AG04449 (cell line): ENCODE measurements at regions not wholly inside any gene's neighbourhood (a gene's known extent, or its start where the extent isn't known, plus 50 kb on each side); places are given as distances from the start of the nearest gene placed in this dataset.

Experiments
- CTCF ChIA-PET: fragments of 350-600 bp; formaldehyde crosslinking; extraction: SDS; loops from one replicate; lab custom pipeline; 2021; ENCODE audit warnings: antibody characterized with exemption; lab: Yijun Ruan, JAX
- POLR2A ChIA-PET: fragments of 400-600, 350-600 bp; formaldehyde crosslinking; extraction: SDS; loops from one replicate; lab custom pipeline; 2020; ENCODE audit warnings: antibody characterized with exemption, inconsistent platforms; lab: Yijun Ruan, JAX
- DNase-seq: peaks from one replicate; pipeline ENCODE4 v3.0.0-alpha.2; 2010; ENCODE audit warnings: low read depth, low spot score
- H3K4me3 ChIP-seq: 2 replicates; pipeline ENCODE4 v1.5.1; 2011; ENCODE audit warnings: low read depth, mild to moderate bottlenecking, control low read depth, low read length
- TF ChIP-seq, protein P1 (sequence below): IDR thresholded peaks from one replicate; pipeline ENCODE4 v1.5.1; 2011; ENCODE audit warnings: mild to moderate bottlenecking, moderate library complexity, low read length, control low read depth, inconsistent platforms; ENCODE audit not compliant: insufficient read depth; ENCODE audit errors: missing control alignments

DNA sequence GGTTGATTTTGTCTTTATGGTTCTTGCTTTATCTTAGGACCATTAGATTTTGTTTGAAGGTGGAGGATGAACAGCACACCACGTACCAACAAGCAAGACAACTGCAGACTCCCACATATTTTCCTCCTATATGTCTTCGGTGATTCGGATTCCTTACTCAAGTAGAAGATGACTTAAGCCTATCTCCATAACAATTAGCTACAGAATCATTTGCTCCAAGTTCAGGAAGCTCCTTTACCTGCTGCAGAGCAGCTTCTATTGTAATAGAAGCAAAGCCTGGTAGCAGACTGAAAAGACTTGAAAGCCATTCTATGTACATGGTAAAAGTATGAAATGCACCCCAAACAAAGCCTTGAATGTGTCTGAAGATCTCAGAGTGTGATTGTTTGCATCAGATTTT lies 229.0 kb downstream of the SOX2 start:
- TF ChIP-seq, protein P1, sequence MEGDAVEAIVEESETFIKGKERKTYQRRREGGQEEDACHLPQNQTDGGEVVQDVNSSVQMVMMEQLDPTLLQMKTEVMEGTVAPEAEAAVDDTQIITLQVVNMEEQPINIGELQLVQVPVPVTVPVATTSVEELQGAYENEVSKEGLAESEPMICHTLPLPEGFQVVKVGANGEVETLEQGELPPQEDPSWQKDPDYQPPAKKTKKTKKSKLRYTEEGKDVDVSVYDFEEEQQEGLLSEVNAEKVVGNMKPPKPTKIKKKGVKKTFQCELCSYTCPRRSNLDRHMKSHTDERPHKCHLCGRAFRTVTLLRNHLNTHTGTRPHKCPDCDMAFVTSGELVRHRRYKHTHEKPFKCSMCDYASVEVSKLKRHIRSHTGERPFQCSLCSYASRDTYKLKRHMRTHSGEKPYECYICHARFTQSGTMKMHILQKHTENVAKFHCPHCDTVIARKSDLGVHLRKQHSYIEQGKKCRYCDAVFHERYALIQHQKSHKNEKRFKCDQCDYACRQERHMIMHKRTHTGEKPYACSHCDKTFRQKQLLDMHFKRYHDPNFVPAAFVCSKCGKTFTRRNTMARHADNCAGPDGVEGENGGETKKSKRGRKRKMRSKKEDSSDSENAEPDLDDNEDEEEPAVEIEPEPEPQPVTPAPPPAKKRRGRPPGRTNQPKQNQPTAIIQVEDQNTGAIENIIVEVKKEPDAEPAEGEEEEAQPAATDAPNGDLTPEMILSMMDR = no peak
- ChIA-PET CTCF (no interaction called here), POLR2A (no interaction called here)
- no peak overlapping the region for H3K4me3 ChIP-seq
- DNase-seq = no peak

DNA sequence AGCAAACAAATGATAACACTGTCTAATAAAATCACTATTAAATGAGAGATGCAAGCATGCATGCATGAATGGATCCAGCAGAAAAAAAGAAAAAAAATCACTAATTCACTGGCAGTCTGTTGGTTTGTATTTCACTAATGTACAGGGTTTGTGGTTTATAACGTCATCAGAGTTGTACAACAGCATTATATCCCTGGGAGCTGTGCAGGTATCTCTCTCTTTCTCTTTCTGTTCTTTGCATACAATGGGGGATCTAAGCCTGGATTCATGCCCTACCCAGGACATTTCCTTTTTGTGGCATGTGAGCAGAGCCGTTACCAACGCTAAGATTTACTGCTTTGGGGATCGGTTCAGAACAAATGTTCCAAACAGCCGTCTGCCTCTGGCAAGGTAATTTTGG lies 229.5 kb downstream of the SOX2 start:
- POLR2A ChIA-PET = no interaction called here
- no peak overlapping the region for H3K4me3 ChIP-seq
- TF ChIP-seq, protein P1 = no peak
- DNase-seq = no peak
- CTCF ChIA-PET = no interaction called here

DNA sequence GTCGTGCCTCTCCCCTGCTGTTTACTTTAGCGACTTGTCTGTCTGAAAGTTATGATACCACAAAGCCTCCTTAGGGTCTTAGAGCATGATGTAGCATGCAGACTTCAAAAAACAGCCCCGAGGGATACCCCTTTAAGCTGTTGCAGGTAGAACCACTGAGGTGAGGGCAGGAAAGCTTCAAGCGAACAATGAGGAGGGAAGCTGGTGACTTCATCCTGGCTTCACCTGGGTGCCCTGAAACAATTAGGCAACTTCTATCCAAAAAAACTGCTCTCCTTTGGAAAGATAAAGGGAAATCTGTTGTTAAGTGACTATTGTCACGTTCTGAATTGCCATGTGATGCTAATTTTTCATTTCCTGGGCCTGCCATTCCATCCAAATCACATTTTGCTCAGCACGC lies 231.6 kb downstream of the SOX2 start:
- DNase-seq = no peak
- CTCF ChIA-PET = no interaction called here
- TF ChIP-seq, protein P1 = no peak
- POLR2A ChIA-PET = no interaction called here
- no peak overlapping the region for H3K4me3 ChIP-seq

DNA sequence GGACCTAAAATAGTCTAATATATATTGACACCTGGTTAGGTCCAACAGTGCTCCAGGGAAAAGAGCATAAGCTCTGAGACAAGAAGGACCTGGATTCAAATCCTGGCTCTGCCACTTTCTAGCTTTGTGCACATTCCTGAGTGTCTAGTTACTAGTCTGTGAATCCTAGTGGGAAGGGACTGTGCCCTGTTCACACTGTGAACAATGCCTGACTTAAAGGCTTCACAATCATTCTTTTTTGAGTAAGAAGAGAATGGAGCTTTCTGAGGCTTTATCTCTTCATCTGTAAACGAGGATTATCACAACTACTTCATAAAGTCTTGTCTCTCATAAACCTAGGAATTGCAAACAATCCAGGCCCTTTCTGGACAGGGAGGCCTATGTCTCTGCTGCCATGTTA lies 235.9 kb downstream of the SOX2 start:
- ChIA-PET POLR2A (no interaction called here), CTCF (no interaction called here)
- DNase-seq = no peak
- TF ChIP-seq, protein P1 = no peak
- H3K4me3 ChIP-seq = no peak overlapping the region

DNA sequence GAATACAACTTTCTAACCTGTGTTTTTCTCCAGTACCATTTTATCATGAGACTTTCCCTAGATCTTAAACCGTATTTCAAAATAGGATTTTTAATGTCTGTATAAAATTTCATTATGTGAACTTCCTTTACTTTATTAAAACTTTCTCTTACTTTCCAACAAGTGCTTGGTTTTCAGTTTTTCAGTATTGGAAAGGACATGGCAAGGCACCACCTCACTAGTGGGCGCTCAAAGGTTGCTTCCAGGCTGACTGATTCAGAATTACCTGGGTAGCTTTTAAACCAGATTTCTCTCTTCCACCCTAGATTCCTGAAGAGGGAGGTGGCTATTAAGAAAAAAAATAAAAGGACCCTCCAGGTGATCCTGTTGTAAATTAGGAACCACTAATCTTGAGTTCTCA lies 236.6 kb downstream of the SOX2 start:
- POLR2A ChIA-PET = no interaction called here
- no peak overlapping the region for H3K4me3 ChIP-seq
- TF ChIP-seq, protein P1 = no peak
- no peak for DNase-seq
- CTCF ChIA-PET = no interaction called here

DNA sequence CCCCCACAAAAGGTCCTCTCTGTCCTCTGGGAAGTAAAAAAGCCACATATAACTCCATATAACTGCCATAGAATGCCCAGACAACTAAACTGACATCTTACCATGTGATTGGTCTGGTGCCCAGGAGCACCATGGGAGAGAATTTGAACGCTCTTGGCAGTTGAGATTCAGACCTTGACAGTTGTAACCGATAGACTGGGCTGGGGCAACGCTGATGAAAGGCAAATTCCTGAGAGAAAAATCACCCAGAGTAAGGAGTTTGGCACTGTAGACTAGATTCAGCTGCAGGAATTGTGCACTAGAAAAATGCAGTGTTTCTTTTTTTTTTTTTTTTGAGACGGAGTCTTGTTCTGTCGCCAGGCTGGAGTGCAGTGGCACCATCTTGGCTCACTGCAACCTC lies 240.5 kb downstream of the SOX2 start:
- H3K4me3 ChIP-seq = no peak overlapping the region
- no peak for DNase-seq
- TF ChIP-seq, protein P1 = no peak
- ChIA-PET POLR2A (no interaction called here), CTCF (no interaction called here)
